Dendritic cell treated with granulocyte-macrophage colony-stimulating factor and Interleukin-4, amounts not matched to agents 40 ng/mL and 50 ng/mL, for 4 days (primary cell): ENCODE measurements at regions not wholly inside any gene's neighbourhood (a gene's known extent, or its start where the extent isn't known, plus 50 kb on each side); places are given as distances from the start of the nearest gene placed in this dataset.
"Not testable (repeated sequence)": the region's sequence is repeated elsewhere in the genome, so short reads cannot be mapped to it uniquely, and the experiment has no call there.

Experiments used
- H3K27ac Mint-ChIP-seq: one replicate; pipeline ENCODE4 v1.8.0; 2022; ENCODE audit warnings: mild to moderate bottlenecking, mixed read lengths
- H3K27me3 Mint-ChIP-seq: one replicate; pipeline ENCODE4 v1.8.0; 2022; ENCODE audit warnings: mild to moderate bottlenecking, mixed read lengths
- H3K36me3 Mint-ChIP-seq: one replicate; pipeline ENCODE4 v1.8.0; 2022; ENCODE audit warnings: low read depth, mixed read lengths
- H3K4me1 Mint-ChIP-seq: one replicate; pipeline ENCODE4 v1.8.0; 2022; ENCODE audit warnings: low read depth, mixed read lengths
- H3K4me3 Mint-ChIP-seq: one replicate; pipeline ENCODE4 v1.8.0; 2022; ENCODE audit warnings: mild to moderate bottlenecking, moderate library complexity, mixed read lengths
- H3K9me3 Mint-ChIP-seq: one replicate; pipeline ENCODE4 v1.8.0; 2022; ENCODE audit warnings: mixed read lengths
- intact Hi-C: fragments of 100-400 bp; cut with micrococcal nuclease; formaldehyde crosslinking; loops from one replicate; pipeline ENCODE4 v1.15.0; 2022

- intact Hi-C loops, result no loop called here
- no peak overlapping the region for H3K4me3 Mint-ChIP-seq
- no peaks in the 10 kb centered on the region for H3K4me1 Mint-ChIP-seq
- no peaks in the 10 kb centered on the region for H3K36me3 Mint-ChIP-seq
- no peaks in the 10 kb centered on the region for H3K27me3 Mint-ChIP-seq
- H3K27ac Mint-ChIP-seq, result no peak overlapping the region
- no peaks in the 10 kb centered on the region for H3K9me3 Mint-ChIP-seq
Measured at GRCh38 chr21:14013056-14013603, 197.6 kb downstream of the LIPI start.

GRCh38 chr21:14012409-14012808 lies 198.3 kb downstream of the LIPI start:
- no peaks in the 10 kb centered on the region for H3K27me3 Mint-ChIP-seq
- no peaks in the 10 kb centered on the region for H3K4me1 Mint-ChIP-seq
- H3K27ac Mint-ChIP-seq, result no peak overlapping the region
- intact Hi-C loops, result no loop called here
- H3K4me3 Mint-ChIP-seq, result no peak overlapping the region
- no peaks in the 10 kb centered on the region for H3K9me3 Mint-ChIP-seq
- no peaks in the 10 kb centered on the region for H3K36me3 Mint-ChIP-seq

- intact Hi-C loops, H3K27me3 Mint-ChIP-seq, H3K27ac Mint-ChIP-seq, H3K4me3 Mint-ChIP-seq, H3K4me1 Mint-ChIP-seq, H3K9me3 Mint-ChIP-seq, H3K36me3 Mint-ChIP-seq: not testable (repeated sequence)
Measured at GRCh38 chr21:14011751-14012150, 199.0 kb downstream of the LIPI start.

- intact Hi-C loops, H3K4me1 Mint-ChIP-seq: not testable (repeated sequence)
Measured at GRCh38 chr21:14011149-14011548, 199.6 kb downstream of the LIPI start.

DNA sequence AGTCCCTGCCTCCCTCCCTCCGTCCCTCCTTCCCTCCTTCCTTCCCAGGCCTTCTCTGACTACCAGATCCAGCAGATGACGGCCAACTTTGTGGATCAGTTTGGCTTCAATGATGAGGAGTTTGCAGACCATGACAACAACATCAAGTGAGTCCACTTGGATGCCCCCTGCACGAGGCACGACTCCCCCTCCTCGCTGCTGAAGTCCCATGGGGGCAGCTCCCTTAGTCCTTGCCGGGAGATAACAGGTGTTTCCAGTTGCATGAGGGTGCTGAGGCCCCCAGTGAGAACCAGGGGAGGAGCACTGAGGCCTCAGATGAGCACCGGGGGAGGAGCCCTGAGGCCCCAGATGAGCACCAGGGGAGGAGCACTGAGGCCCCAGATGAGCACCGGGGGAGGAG lies 200.0 kb downstream of the LIPI start:
- no peaks in the 10 kb centered on the region for H3K4me1 Mint-ChIP-seq
- H3K27ac Mint-ChIP-seq, result no peak overlapping the region
- no peaks in the 10 kb centered on the region for H3K9me3 Mint-ChIP-seq
- intact Hi-C loops, result no loop called here
- no peaks in the 10 kb centered on the region for H3K27me3 Mint-ChIP-seq
- no peak overlapping the region for H3K4me3 Mint-ChIP-seq
- H3K36me3 Mint-ChIP-seq, result no peaks in the 10 kb centered on the region

More at GRCh38 chr21:14011149-14011548, 199.6 kb downstream of the LIPI start:
- H3K9me3 Mint-ChIP-seq, H3K27me3 Mint-ChIP-seq, H3K36me3 Mint-ChIP-seq, H3K4me3 Mint-ChIP-seq, H3K27ac Mint-ChIP-seq: not testable (repeated sequence)

DNA sequence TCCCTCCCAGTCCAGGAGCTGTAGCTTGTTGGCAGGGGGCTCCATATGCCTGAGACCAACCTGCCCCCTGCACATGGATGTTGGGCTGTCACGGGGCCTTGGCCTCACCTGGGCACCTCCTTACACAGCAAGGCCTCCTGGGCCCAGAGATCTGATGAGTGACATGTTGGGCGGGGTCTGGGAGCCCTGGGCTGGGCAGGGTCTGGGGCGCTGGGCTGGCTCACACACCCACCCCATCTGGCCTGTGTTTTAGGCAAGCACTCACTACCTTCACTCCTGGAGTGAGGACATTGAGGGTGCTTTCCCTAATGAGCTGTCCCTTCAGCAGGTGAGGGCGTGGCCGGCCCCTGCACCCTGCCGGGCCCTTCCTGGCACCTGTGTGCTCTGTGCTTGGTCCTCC lies 200.8 kb downstream of the LIPI start:
- H3K36me3 Mint-ChIP-seq, H3K9me3 Mint-ChIP-seq, H3K4me1 Mint-ChIP-seq, intact Hi-C loops, H3K27me3 Mint-ChIP-seq, H3K4me3 Mint-ChIP-seq, H3K27ac Mint-ChIP-seq: not testable (repeated sequence)

GRCh38 chr21:14009238-14009981 lies 201.3 kb downstream of the LIPI start:
- H3K9me3 Mint-ChIP-seq, intact Hi-C loops, H3K27me3 Mint-ChIP-seq, H3K27ac Mint-ChIP-seq, H3K36me3 Mint-ChIP-seq, H3K4me3 Mint-ChIP-seq, H3K4me1 Mint-ChIP-seq: not testable (repeated sequence)

DNA sequence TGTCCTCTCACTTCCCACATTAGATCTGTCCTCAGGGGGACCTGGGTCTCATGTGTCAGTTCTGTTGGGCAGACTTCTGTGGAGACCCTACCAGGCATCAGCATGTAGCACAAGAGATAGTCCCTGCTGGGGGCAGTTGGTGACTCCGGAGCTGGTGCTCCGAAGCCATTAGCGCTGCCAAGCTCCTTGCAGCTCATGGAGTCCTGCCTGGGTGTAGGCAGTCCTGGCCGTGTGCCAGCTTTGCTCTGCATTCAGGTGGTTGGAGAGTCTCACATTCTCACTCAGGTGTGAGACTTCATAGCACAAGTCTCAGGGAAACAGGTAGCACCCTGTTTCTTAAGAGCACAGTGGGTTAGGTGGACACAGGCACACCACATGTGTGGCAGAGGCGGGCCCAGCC lies 202.3 kb downstream of the LIPI start:
- intact Hi-C loops, H3K36me3 Mint-ChIP-seq, H3K27ac Mint-ChIP-seq, H3K4me3 Mint-ChIP-seq, H3K4me1 Mint-ChIP-seq, H3K9me3 Mint-ChIP-seq, H3K27me3 Mint-ChIP-seq: not testable (repeated sequence)

GRCh38 chr21:14008006-14008405 lies 202.7 kb downstream of the LIPI start:
- H3K27ac Mint-ChIP-seq, intact Hi-C loops, H3K4me1 Mint-ChIP-seq, H3K4me3 Mint-ChIP-seq, H3K9me3 Mint-ChIP-seq, H3K36me3 Mint-ChIP-seq, H3K27me3 Mint-ChIP-seq: not testable (repeated sequence)

DNA sequence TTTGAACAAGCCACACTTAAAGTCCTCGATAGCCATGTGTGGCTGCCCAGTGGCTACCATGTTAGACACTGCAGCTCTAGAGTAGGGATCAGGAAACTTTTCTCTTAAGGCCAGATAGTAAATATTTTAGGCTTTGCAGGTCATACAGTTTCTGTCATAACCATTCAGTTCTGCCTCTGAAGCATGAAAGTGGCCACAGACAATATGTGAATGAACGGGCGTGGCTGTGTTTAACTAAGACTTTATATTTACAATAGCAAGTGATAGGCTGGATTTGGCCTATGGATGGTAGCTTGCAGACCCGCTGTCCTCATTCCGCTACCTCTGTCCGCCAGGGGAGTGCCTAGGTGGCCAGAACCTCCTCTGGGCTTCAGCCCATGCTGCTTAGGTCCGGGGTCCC lies 204.6 kb downstream of the LIPI start:
- H3K36me3 Mint-ChIP-seq, H3K9me3 Mint-ChIP-seq, H3K4me3 Mint-ChIP-seq, H3K27me3 Mint-ChIP-seq, H3K4me1 Mint-ChIP-seq, H3K27ac Mint-ChIP-seq, intact Hi-C loops: not testable (repeated sequence)

- intact Hi-C loops, H3K36me3 Mint-ChIP-seq, H3K4me3 Mint-ChIP-seq, H3K4me1 Mint-ChIP-seq, H3K9me3 Mint-ChIP-seq, H3K27me3 Mint-ChIP-seq, H3K27ac Mint-ChIP-seq: not testable (repeated sequence)
Measured at GRCh38 chr21:13986996-13987958, 223.5 kb downstream of the LIPI start.

DNA sequence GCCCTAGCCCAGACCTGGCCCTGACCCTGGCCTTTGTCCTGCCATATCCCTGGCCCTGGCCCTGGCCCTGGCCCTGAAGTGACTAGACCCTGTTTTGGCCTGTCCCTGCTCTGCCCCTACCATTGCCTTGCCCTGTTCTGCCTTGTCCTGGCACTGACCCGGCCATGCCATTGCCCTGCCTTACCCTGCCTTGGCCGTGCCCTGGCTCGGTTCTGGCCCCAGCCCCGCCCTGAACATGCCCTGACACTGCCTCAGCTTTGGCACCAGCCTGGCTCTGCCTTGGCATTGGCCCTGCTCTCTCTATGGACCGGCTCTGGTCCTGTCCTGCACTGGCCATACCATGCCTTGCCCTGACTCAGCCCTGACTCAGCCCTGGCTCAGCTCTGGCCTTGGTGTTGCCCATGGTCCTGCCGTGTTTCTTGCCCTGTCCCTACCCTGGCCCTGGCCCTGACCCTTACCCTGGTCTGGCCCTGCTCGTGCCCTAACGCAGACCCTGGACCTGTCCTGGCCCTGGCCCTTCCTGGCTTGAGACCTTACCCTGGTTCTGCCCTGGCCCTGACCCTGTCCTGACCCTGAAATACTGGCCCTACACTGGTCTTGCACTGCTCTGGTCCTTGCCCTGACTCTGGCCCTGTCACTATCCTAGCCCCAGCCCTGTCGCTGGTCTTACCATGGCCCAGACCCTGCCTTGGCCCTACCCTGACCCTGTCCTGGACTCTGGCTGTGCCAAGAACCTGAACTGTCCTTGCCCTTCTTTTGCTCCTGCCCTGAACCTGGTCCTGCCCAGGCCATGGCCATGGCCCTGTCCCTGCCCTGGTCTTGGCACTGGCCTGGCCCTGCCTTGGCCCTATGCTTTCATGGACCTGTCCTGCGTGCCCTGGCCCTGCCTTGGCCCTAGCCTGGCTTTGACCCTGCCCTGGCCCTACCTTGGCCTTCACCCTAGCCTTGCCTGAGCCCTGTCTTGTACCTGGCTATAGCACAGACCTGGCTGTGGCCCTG lies 224.6 kb downstream of the LIPI start:
- intact Hi-C loops, H3K4me1 Mint-ChIP-seq, H3K27me3 Mint-ChIP-seq, H3K36me3 Mint-ChIP-seq, H3K27ac Mint-ChIP-seq, H3K9me3 Mint-ChIP-seq, H3K4me3 Mint-ChIP-seq: not testable (repeated sequence)

- not testable (repeated sequence) for H3K9me3 Mint-ChIP-seq, H3K4me3 Mint-ChIP-seq
Measured at GRCh38 chr21:13985137-13985864, 225.5 kb downstream of the LIPI start.

More at GRCh38 chr21:13985137-13985864, 225.5 kb downstream of the LIPI start:
- H3K36me3 Mint-ChIP-seq, H3K4me1 Mint-ChIP-seq, H3K27me3 Mint-ChIP-seq, H3K27ac Mint-ChIP-seq, intact Hi-C loops: not testable (repeated sequence)
